Esophagus squamous epithelium (tissue), 4 donors: ENCODE measurements at regions not wholly inside any gene's neighbourhood (a gene's known extent, or its start where the extent isn't known, plus 50 kb on each side); places are given as distances from the start of the nearest gene placed in this dataset.

Experiments
- POLR2A ChIP-seq, 4 donors: fragments of 450-650 bp; IDR thresholded peaks; one replicate each; pipeline ENCODE4 v1.6.1; 2017; ENCODE audit warnings: antibody characterized with exemption in 4 of 4, mild to moderate bottlenecking in 4 of 4, moderate library complexity in 3 of 4
- TF ChIP-seq, protein P1 (sequence below), 6 experiments: fragments of 450-650 bp in 4 of 6; fragments of 200-600 bp in 2 of 6; sonication (generic) in 2 of 6; IDR thresholded peaks; one replicate each; pipeline ENCODE4 v1.5.1; 2016 to 2019; ENCODE audit warnings: antibody characterized with exemption in 6 of 6, mild to moderate bottlenecking in 4 of 6, moderate library complexity in 4 of 6

GRCh38 chr1:94358630-94359599 is 59.3 kb upstream of the ABCD3 start:
- no peak for TF ChIP-seq POLR2A (IDR thresholded peaks at IDR 0.05)
- TF ChIP-seq, protein P1, sequence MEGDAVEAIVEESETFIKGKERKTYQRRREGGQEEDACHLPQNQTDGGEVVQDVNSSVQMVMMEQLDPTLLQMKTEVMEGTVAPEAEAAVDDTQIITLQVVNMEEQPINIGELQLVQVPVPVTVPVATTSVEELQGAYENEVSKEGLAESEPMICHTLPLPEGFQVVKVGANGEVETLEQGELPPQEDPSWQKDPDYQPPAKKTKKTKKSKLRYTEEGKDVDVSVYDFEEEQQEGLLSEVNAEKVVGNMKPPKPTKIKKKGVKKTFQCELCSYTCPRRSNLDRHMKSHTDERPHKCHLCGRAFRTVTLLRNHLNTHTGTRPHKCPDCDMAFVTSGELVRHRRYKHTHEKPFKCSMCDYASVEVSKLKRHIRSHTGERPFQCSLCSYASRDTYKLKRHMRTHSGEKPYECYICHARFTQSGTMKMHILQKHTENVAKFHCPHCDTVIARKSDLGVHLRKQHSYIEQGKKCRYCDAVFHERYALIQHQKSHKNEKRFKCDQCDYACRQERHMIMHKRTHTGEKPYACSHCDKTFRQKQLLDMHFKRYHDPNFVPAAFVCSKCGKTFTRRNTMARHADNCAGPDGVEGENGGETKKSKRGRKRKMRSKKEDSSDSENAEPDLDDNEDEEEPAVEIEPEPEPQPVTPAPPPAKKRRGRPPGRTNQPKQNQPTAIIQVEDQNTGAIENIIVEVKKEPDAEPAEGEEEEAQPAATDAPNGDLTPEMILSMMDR (IDR thresholded peaks at IDR 0.05) = no peak
